NCI-H69 (cell line): ENCODE measurements at regions not wholly inside any gene's neighbourhood (a gene's known extent, or its start where the extent isn't known, plus 50 kb on each side); places are given as distances from the start of the nearest gene placed in this dataset.

Experiments
- DNase-seq: peaks from one replicate; lab custom pipeline; 2025; lab: John Stamatoyannopoulos, UW

DNA sequence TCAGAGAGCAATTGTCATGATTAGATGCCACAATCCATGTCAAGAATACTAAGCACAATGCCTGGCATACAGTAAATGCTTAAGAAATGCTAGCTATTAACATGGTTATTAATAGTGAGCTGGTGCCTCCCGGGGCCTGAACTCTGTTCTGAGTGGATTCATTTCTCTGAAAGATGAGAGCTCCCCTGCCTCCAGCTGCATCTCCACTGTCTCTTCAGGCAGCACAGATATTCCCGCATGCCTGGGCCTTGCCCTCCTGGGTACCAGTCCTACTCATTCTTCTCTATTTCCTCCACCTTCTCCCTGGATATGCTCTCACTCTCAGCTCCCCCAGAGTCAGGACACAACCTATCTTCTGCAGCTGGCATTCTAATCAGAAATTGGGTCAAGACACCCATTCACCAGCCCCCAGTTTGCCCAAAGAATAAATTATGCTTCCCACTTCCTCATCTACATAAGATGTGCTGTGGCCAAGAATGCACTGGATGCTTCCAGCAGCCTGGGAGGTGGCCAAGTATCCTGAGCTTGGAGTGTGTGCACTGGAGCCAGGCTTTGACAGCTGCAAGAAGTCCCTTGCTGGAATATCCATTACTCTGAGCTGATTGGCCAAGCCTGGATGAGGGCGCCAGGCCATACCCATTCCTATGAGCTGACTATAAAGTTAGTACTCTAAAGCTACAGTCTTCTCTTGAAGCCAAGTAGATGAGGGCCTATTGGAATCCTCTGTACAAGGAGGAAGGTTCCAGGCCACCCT lies 669.0 kb downstream of the ACTL7B start:
- DNase-seq = no peak

DNA sequence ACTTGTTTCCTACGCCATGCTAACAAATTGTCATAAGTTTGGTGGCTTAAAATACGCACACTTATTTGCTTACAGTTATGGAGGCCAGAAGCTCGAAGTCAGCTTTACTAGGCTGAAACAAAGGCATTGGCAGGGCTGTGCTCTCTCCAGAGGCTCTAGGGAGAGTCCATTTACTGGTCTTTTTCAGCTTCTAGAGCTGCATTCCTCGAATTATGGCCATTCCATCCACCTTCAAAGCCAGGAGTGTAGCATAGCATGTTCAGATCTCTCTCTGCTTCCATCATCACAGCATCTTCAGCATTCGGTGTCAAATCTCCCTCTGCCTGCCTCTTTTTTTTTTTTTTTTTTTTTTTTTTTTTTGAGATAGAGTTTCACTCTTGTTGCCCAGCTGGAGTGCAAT lies 670.2 kb downstream of the ACTL7B start:
- DNase-seq = no peak

DNA sequence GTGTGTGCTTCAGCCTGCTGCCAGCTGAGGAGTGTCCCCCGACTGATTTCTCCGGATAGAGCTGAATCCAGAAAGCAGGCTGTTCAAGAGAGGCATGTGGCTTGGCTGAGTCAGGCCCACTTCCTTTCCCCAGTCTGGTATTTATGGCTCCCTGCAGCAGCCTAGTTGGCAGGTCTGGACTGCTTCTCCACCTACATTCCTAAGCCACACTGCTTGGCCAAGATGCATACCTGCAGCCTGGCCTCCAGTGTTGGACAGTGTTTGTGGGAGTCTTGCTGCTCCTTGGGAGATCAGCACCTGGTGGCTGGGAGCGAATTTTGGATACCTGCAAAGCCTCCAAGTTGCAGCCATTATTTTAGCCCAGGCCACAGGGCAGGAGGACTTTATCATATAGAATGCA lies 670.8 kb downstream of the ACTL7B start:
- no peak for DNase-seq

DNA sequence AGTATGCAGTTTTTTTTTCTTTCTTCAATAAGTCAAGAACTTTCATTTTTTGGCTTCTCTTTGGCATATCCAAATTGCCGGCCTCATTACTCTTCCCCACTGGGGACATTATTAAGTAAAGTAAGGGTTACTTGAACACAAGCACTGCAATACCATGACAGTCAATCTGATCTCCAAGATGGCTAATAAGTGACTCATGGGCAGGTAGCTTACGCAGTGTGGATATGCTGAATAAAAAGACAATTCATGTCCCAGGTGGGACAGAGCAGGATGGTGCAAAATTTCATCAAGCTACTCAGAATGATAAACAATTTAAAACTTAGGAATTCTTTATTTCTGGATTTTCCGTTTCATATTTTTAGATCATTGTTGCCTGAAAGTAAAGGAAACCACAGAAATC lies 671.8 kb downstream of the ACTL7B start:
- DNase-seq = no peak

DNA sequence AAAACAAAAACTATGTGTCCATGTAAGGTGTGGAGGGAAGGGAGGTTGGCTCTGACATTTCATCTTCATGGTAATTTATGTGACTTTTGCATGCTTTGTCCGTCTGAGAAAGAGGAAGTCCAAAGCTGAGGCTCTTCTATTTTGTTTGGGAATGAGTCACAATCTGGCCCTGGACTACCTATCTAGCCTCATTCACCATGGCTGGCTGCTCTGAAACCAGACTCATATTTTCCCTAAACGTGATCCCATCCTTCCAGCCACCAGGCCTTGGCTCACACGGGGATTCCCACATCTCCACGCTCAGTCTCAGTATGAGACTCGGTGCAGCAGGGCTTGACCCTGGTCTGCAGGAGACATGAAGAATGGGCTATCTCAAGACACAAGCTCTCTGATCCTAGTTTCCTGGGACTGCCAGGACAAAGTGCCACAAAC lies 672.8 kb downstream of the ACTL7B start:
- no peak for DNase-seq

DNA sequence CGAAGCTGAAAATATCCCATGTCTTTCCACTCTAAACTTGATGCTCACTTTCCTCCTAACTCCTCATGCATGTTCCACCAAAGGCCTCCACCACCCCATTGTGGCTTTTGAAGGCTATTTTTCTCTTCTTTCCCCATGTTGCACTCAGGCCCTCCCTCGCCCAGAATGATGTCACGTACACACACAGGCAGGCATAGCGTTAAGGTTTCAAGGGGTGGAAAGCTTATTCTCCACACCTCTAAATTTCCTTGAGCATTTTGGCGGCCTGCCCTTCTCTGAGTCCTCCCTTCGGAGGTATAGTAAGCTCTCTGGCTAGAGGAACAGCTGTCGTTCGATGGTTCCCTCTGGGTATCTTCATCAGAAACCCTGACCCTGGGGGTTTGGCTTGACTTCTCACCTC lies 673.5 kb downstream of the ACTL7B start:
- DNase-seq = no peak

DNA sequence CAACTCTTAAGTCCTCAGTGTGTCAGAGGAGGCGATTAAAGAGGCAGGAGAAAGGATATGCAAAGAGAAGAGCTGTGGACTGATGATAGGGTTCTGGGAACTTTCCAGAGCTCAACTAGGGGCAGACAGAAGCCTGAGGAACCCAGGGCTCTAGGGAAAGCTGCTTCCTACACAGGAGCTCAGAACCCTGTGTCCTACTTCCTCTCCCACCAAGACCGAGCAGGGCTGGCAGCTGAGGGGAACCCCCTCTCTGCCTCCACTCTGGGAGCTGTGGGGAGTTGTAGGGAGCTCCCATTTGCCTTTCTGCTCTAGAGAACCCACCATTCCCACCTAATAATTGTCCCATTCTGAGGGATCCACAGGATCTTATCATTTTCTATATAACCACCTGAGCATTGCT lies 674.3 kb downstream of the ACTL7B start:
- no peak for DNase-seq

DNA sequence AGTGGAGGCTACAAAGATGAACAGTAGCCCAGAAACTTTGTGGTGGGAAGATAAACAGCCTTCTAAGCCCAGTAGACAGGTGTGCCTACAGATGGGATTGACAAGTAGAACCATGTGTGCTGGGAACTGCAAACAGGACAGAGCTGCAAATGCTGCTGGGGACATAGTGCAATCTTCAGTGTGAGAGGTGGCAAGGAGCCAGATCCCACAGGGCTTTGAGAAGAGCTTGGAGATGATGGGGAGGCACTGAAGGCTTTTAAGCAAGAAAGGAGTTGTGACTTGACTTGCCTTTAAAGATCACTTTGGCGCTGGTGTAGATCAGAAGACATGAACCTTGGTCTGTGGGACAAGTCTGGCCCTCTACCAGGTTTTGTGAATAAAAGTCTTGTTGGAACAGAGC lies 675.2 kb downstream of the ACTL7B start:
- DNase-seq = peak; percentile 55

DNA sequence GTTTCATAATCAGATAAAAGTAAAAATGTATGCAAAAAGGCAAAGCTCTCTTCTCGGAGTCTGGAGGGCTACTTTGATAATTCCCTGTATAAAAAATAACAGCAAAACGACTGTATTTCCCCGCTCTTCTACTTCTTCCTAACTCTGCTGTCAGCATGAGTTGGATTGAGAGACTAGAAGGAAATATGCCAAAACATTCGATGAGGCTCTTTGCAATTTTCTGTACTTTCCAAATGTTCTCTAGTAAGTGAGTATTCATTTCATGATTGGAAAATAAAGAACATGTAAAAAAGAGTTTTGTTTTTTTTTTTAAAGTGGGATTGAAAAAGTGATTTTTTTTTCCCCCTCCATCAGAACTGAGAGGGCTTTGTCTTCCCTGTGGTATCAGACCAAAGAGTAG lies 677.5 kb downstream of the ACTL7B start:
- DNase-seq = no peak

DNA sequence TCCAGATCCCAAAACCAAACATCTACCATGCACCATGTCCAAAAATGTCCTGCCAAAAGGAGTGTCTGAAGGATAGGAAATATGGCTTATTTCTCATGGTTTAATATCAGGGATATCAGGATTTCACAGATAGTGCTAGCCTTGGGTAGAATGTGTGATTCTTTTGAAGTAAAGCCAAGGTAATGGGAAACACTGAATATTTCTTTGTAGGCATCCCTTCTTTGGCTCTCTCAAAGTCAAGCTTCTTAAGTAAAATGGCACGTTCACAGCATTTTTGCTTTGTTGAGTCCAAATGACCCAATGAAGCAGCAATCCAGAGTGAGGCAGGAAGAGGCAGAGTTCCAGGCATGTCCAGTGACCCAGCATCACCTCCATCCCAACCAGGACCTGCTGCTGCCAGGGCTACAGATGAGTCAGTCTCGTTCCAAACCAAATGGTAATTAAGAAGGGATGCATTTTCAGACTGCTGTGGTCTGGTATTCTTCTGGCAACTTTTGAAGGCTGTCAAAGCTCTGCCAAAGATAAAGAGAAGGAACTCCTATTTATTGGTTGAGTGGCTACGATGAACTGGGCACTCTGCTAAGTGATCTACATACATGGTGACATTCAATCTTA lies 678.8 kb upstream of the KLF4 start:
- DNase-seq = no peak

DNA sequence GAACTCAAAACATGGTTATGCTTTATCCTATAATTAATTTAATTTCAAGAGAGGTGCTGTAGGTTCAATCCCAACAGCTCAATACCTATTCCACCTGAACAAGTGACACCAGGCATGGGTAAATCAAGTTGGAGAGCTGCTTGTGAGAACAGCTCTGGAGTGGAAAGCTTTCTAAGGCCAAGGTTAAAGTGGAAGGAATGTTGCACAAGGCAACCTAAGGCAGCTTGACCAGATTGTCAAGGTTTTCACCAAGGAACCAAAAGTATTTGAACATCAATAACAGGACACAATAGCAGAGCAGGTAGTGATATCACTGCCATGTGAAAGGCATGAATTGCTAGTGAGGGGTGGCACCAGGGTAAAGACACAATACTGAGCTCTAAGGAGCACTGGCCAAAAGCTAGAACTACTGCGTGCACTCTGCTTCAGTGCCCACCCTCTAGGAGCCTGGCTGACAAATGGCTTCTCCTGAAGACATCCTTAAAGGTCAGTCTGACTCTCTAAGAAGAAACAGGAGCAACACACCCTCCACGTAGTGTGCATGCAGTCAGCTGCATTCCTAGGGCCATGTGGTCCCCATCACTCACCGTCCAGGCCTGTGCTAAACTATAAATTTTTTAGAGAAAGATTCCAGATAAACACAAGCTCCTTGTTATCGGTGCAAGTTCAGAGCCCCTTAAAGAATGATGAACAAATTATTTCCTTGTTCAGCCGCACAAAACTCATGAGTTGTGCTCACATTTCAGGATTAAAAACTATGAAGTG lies 677.7 kb upstream of the KLF4 start:
- no peak for DNase-seq

DNA sequence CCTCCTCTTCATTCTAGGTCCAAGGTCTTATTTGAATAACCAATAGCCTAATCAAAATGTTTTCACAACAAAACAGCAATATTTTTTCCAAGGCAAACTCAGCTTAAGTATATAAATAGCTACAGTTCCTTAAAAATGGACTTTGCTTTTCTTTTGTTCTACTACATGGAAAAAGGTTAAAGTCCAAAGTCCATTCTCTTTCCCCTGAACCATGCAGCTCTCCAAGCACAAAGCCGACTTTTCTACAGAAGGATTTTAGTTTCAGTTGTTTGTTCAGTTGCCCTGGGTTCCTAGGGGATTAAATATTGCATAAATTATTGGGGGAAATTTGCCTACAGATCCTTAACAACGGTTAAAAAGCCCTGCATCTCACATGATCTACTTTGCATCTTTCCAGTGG lies 677.0 kb upstream of the KLF4 start:
- DNase-seq = peak; percentile 57

DNA sequence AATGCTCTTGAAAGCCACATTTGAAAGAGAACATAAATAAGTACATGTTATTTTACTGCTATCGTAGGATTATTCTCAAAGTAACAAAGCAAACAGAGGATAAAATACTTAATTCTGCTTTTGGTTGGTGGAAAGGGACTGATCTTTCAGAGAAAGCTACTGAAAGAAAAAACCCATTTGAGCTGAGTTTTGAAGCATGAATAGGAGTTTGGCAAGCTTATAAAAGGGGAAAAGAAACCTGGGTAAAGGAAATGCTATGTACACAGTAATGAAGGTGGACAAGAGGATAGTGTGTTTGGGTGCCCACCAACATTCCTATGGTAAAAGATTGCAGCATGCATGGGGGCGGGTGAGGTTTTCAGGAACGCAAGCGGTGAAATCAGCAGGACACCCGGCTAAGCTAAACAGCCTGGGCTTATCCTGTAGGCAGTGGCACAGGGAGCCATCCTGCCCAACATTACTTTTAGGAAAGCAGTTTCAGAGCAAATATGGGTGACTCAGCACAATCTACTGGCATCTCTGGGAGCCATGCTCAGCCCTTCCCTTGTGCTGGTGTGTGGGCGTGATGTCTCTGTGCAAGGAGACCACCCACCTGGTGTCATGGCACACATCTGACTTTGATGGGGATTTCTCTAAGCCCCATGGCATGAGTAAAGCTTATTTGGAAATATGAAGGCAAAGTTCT lies 673.9 kb upstream of the KLF4 start:
- no peak for DNase-seq

DNA sequence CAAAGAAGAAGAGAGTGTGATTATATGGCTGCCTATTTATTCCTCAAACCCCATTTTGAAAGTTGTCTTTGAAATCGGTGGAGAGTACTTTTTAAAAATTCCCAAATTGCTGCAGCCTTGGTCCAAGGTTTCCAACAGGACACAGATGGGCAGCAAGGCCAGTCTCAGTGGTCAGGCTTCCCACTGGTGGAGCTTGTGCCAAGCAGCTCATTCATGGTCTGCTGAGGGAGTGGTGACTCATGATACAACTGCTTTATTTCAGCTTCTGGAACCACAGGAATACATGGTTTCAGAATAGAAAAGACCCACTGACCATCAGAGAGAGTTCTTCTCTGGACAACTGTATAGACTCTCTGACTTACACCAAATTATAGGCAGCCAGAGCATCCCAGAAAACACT lies 673.1 kb upstream of the KLF4 start:
- DNase-seq = no peak

DNA sequence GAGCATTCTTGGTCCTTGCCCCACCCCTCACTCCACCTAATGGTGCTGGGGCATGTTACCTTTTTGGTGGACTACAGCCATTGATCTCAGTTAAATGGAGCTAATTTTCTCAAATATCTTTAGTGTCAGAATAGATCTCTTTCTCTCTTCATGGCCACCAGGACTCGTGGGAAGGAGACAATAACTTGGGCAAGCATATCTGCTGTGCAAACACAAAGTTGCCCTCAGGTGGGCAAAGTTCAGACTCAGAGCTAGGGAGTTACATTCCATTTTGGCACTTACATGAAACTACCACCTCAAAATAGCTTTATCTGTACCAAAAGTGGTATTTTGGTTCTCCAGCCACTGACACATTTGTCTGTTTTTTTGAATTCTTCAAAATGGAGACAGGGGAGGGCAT lies 671.9 kb upstream of the KLF4 start:
- DNase-seq = no peak

DNA sequence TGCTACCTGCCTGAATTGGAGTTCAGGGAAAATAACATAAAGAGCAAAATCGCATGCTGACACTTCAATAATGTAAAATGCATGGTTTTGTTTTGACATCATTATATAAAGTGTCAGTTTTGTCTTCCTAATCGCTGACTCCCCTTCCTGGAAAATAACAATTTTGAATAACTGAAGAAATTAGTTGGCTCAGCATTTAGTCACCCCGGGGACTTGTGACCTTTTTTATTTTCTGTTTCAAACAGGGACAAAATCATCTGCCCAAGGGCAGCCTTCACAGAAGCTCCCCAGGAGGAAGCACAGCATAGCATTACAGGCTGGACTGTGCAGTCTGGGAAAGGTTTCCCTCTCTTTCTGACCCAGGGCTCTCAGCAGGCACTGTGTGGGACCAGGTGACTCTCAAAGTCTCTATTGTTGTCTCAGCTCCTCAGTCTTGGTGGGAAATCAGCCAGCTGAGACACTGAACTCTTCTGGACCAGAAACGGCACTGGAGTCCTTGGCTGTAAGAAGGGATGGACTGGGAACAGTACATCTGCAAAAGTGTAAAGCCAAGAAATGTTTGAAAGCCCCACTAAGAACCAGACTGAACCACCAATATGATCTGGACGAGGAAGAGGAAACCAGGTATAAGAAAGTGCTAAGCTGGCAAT lies 671.3 kb upstream of the KLF4 start:
- DNase-seq = peak; percentile 60

DNA sequence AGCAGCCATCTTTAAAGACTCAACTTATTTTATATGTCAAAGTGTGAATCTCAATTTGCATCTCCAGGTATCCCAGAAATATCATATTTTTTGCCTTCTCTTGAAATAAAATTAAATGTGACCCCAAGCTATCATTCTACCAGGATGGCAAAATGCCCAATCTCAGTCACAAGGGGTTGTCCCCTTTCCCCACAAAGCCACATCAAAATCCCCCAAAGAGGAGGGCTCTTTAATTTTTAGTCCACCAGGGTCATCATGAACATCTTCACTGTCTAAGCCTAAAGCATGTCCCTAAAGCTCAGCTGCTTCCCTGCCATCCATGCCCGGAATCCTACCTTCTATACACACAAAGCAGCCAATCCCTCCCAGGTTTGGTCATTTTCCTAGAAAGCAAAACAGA lies 670.5 kb upstream of the KLF4 start:
- DNase-seq = no peak

DNA sequence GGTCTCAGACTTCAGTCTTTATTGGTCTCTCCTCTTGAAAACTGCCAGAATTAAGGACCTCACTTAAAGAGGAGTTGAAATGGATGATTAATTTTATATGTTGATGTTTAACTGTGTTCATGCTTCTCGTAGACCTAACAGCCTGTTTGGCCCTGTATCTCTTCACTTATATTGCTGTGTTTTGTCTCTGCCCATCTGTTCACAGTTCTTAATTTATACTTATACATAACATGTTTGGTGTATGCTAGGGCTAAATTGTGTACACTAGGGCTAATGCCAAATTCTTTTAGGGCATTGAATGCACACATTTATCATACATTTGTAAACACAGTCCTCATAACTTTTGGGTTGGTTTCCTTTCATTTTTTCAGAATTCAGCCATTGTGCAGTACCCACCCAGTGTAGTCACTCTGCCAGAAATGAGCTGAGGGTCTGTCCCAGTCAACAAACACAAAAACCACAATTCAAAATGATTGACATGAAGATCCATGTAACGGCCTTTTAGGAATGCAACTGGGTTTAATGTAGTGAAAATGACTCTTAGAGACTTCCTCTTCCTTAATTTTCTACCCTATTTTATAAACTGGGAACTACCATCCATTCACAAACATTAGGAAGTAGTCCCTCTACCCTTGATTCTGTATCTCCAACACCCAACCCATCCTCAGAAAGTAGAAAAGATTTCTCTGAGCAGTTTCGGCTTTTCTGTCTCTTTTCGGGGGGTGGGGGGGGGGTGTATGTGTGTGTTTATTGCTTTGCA lies 668.8 kb upstream of the KLF4 start:
- peak; percentile 65 for DNase-seq

DNA sequence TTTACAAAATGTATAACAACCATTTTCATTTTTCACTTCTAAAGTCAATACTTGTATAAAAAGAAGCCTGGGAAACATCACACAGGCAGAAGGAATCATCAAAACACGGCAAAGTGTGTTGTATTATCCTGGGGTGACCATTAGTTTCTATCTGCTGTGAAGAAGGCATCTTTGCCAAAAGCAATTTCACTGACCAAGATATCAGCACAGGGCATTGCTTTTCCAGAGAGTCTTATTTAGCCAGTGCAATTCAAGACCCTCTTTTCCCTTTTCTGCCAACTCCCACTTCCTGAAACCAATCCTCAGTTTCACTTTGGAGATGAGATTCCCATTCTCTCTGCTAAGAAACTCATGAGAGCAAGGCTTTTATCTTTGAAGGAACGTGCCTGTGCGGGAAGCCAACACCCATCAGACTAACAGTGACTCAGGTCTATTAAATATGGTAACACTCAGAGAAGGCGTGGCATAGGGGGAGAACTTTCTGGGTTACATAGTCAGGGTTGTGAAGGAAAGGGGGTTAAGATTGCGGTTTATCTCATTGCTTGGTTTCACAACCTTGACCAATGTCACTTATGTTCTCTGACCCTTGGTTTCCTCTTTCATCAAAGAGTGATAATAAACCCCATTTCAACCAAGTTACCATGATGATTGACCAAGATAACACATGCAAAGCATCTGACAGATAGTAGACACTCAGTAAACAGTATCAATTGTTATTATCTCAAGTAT lies 666.9 kb upstream of the KLF4 start:
- no peak for DNase-seq

DNA sequence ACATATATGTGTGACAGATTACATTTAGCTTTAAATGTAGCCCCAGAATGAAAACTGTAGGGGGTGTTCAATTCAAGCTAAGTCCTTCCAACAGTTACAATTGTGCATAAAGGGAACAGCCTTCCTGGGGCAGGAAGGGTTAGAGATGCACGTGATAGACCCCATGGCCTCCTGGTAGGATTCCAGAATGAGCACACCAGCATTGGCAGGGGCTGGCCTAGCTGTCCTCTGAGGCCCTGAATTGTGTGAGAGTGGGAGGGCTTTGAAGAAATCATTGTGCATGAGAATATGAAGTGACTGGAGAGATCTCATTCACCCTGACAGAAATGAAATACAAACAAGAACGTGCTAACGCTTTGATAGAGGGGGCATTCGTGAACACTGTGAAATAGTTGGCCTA lies 663.8 kb upstream of the KLF4 start:
- no peak for DNase-seq
